ENCODE measurements at regions not wholly inside any gene's neighbourhood (a gene's known extent, or its start where the extent isn't known, plus 50 kb on each side); places are given as distances from the start of the nearest gene placed in this dataset.

- DNase-seq, result no peak
Measured at GRCh38 chr9:2913026-2913425, 69.1 kb upstream of the PUM3 start.

DNA sequence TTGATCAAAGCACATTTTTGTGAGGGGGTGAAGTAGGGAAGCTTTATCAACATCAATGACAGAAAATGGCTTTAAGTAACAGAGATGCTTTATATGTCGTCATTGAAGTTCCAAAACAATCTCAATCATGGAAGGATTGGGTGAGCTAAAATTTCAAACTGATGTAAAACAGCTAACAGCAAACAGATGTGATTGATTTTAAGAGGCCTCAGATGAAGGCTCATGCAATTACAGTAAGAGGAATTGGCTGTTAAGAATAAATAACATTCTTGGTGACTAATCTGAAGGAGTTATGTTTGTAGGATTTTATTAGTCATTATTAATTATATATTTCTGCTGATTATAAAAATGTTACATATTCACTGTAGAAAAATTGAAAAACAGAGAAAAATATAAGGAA, 63.5 kb upstream of the PUM3 start:
- no peak for DNase-seq

GRCh38 chr9:2904242-2904930, 60.5 kb upstream of the PUM3 start:
- no peak for DNase-seq

Data from NCI-H526 (cell line).